Fibroblast of upper back skin (primary cell): ENCODE measurements at regions not wholly inside any gene's neighbourhood (a gene's known extent, or its start where the extent isn't known, plus 50 kb on each side); places are given as distances from the start of the nearest gene placed in this dataset.
"Not testable (repeated sequence)": the region's sequence is repeated elsewhere in the genome, so short reads cannot be mapped to it uniquely, and the experiment has no call there.

Source experiments
- DNase-seq: peaks from one replicate; pipeline ENCODE4 v3.0.0-alpha.2; 2013

DNA sequence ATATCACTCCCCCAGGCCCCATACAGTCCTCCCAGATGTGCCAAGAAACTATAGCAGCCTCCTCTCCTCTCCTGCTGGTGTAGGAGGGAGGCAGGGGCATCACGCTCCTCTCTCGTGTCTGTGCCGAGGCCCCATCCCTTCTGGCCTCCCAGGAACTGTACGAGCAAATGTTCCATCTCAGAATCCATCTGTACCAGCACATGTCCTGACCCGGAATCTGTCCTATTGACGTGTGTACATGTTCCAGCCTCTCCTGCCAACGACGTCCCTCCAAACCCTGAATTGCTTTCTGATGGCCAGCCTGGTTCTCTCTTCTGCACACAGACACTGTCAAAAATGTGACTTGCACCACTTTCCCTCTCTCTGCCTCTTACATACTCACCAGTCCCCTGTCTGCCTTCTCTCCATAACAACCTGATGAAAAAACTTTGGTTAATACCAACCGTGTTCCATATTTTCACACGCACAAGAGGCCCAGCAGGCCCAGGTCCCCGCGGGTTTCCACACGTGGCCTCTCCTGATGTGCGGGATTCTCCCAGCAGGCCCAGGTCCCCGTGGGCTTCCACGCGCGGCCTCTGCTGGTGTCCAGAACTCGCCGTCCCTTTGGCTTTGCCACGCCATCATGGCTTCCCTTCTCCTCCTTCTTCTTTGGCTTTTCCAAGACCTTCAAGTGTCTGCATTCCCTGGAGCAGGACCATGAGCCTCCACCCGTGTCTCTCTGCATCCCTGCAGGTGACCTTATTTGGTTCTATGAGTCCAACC is 125.2 kb upstream of the THBS2 start:
- no peak for DNase-seq

DNA sequence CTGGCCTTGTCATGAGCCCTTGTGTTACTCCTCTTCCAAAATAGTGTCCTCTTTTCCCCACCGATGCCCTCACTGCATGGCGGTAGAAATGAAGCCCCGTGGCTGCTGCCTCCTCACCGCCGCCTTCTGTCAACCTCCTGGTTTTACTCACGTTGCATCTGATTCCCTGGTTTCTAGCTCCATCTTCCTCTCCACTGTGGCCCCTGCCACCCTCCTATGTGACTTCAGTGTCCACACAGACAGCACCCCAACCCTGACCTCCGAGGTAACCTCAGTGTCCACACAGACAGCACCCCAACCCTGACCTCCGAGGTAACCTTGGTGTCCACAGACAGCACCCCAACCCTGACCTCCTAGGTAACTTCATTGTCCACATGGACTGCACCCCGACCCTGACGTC is 122.8 kb upstream of the THBS2 start:
- DNase-seq = no peak

DNA sequence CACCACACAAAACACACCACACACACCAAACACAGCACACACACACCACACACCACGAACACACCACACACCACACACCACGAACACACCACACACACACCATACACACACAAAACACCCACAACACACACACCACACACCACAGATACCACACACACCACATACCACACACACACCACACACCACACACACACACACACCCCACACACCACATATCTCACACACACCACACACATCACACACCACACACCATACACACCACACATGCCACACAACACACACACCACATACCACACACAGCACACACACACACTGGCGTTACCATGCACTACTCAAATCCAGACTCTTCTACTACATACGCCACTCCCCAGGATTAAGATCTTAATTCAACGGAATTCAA is 118.9 kb upstream of the THBS2 start:
- no peak for DNase-seq

DNA sequence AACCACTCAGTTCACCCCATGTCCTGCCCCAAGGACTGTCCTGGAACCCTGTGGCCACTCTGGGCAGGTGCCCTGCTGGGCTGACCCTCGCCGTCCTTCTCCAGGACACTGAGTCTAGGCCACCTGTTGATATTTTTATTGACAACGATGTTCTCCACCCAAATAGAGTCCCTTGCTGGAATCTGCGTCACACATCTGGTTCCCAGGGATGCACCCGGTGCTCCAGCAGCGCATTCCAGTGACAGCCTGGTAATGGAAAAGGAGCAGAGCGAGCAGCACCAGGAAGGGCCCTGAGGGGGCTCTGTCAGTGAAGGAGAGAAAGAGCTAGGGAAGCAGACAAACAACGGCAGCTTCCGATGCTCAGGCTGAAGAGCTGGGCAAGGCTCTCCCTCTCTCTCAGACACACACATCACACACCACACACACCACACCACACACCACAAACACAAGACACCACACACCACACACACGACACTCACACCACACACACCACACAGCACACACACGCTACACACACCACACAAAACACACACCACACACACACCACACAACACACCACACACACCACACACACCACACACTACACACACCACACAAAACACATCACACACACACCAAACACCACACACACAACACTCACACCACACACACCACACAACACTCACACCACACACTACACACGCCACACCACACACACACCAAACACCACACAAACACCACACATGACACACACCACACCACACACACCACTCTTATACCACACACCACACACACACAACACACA is 117.9 kb upstream of the THBS2 start:
- DNase-seq = peak; percentile 58

DNA sequence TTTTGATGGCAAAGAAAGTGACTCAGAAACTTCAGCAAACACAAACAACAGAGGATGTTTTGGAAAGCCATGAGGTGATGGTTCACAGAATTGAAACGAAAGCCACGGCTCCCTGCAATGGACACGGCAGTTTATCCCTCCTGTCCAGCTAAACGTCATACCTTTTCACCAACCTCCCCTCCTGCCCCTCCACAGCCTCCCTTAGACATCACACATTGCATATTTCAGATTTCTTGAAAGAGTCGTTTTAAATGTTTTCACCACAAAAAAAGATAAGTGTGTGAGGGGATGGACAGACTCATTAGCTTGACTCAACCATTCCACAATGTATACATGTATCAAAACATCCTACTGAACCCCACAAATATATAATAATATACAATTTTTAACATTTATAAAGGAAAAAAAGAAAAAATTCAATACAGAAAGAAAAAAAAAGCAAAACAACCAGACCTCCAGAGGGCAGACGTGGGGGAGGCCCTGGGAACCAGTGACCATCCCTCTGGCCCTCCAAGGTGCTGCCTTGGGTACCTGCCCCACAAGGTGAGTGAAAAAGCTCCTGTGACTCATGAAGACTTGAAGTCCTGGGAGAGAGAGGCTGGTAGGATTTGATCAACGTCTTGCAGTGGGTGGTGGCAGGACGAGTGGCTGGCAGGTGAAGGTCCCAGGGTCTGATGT is 117.2 kb upstream of the THBS2 start:
- DNase-seq = no peak

DNA sequence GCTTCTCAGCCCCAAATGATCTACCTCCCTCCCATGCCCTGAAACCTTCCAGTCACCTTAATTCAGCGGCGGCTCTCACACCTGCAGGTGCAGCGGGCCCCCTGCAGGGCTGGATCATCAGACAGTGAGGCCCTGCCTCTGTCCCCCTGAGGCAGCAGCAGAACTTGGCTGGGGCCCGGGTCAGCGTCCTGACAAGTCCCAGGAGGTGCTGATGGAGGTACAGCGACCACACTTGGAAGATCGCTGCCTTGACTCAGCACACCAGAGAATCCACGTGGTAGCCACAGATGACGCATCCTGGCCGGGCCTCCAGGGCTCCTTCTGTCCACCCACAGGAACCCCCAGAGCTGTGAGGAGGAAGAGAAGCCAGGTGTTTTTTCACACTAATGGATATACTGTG is 116.4 kb upstream of the THBS2 start:
- peak; percentile 56 for DNase-seq

DNA sequence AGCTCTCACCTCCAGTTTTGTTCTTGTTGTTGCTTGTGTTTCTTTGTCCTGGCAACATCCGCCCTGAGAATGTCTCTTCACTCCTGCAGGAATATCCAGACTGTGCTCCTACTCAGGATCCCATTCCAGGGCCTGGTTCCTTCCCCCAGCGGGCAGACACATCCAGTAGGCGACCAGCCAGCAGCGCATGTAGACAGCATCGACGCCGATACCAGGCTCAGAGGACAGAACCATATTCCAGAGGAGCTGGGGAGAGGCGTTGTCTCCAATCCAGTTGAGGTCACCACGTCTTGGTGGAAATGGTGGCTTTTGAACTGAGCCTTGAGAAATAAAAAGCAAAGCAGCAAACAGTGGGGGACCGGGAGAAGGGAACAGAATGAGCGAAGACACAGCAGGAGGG is 114.6 kb upstream of the THBS2 start:
- DNase-seq = no peak

DNA sequence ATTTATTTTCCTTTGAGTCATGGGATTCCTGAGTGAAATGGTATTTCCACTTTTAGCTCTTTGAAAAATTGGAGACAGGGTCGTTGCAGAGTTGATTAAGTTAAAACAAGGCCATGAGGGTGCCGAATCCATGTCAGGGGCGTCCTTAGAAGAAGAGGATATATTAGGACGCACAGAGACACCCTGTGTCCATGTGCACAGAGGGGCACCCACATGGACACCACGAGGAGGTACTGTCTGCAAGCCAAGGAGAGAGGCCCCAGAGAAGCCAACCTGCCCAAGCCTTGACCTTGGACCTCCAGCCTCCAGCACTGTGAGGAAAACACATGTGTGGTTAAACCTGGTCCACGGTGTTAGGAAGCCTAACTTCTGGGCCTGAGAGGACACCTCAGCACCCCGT is 113.9 kb upstream of the THBS2 start:
- no peak for DNase-seq

DNA sequence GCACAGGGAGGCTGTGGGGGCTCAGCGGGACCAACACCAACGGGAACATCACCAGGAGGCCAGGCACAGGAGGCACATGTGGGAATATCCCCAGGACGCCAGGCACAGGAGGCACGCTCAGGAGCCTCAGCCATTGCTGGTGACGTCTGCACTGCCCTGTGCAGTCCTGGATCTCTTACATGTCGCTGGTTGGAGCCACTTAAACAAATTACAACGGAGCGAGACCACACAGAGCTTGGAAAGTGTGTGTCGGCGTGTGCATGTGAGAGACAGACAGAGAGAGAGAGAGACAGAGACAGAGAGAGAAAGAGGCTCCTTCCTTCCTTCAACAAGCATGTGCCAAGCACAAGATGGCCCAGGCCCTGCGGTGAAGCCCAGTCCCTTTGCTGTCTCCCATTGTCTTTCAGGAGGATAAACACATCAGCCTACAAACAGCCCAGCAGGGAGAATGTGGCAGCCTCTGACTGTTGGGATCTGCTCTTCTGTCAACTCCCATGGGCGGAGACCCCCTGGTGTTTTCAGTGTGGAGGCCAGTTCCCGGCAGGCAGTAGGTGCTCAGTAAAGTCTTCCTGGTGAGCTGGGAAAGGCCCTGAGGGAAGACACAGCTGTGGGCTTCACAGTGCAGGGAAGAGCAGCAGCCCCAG is 112.7 kb upstream of the THBS2 start:
- no peak for DNase-seq

DNA sequence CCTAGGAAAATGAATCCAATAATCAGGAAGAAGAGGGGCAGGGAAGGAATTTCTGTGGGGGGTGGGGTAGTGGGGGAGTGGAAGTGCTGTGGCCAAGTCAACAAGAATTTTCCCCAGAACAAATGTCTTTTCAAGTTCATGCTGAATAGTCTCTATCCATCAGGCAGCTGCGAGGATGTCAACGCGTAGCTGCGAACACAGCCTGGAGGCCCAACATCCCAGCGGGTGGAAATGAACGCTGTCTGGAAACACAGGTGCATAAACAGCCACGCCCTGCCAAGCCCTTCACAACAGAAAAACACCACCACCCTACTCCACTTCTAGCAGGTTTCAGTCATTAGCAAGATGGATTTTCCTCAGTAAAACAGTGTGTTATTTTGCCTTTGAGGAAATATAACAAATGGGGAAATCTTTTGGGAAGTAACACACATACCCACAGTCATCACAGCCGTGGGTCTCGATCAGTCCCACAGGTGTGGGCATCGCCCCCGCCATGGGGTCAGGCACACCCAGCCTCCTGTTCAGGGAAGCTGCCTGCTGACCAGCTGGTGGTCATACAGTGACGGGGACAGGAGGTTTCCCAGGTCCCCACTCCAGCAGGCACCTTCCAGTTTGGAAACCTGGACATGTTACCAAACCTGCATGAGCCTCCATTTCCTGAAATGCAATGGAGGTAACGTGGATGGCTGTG is 112.1 kb upstream of the THBS2 start:
- no peak for DNase-seq

DNA sequence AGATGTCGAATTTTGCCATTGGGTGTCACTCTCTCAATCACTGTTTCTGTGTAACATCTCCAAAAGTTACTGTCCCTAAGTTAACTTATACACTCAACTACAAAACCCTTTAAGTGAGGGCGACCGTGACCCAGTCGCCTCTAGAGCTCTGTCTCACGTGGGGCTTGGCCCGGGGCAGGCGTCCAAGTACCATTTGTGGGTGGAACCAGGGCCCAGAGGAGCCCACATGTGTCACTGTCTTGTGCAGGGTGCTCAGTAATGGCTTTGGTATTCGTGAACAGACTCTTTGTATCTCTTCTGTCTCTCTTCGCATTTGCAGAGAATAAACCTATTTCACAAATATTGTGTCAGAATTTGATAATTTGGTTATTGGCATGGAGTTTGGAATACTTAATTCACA is 109.9 kb upstream of the THBS2 start:
- DNase-seq = peak; percentile 26

DNA sequence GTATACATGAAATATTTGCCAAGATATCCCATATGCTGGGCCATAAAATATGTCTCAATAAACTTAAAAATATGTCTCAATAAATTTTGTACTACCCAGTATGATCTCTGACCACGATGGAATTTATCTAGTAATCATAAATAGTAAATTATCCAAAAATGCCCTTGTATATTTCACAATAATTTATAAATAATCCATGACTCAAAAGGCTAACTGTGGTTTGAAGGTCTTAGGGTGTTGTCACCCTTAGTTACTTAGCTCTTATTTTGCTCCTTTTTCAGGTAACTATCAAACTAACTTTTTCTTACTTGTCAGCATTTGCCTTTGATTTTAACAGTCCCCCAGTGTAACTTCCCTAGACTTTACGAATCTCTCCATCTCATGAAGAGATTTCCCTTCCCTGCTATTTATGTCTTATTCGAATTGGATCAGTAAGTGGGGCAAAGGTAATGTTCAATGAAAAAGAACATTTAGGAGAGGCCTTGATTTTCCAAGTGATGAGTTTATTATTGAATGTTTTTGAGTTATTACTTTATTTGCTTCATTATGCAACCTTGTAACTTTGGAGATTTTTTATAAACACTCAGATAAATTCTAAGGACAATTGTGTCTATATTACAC is 109.0 kb upstream of the THBS2 start:
- DNase-seq = peak; percentile 9

DNA sequence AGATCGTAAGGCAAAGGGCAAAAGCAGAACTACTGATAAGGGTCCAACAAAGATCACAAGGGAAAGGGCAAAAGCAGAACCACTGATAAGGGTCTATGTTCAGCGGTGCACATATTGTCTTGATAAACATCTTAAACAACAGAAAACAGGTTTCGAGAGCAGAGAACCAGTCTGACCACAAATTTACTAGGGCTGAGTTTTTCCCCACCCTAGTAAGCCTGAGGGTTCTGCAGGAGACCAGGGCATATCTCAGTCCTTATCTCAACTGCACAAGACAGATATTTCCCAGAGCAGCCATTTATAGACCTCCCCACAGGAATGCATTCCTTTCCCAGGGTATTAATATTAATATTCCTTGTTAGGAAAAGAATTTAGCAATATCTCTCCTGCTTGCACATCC is 101.4 kb upstream of the THBS2 start:
- DNase-seq = not testable (repeated sequence)

DNA sequence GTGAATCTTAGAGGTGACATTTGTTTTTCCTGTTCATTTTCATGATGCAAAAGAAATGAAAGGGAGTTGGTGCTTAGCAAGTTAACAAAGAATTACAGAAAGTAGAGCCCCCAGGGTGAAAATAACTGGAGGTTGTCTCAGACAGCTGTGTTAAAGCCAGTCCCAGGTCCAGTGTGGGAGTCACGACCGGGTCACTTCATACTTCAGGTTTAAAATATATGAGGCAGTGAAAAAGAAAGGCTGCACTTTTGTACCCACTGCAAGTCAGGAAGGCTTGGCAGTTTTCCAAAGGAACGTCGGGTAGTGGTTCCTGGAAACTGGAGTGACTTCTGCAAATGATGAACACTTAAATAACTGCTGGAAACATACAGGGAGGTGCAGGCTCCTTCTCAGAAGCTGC is 91.5 kb upstream of the THBS2 start:
- DNase-seq = no peak

DNA sequence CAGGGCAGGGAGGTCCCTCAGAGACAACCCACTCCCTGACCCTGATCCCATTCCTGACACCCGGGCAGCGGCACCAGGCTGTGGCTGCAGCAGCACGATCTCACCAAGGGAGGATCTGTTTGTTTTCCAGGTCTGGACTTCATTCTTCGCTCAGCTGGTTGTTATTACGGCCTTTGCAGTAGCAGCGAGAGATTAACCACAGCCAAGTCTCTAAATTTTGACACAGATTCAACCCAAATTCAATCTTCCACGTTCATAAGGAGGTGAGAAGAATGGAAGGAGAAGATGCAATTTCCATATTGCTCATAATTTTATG is 91.1 kb upstream of the THBS2 start:
- DNase-seq = peak; percentile 49

DNA sequence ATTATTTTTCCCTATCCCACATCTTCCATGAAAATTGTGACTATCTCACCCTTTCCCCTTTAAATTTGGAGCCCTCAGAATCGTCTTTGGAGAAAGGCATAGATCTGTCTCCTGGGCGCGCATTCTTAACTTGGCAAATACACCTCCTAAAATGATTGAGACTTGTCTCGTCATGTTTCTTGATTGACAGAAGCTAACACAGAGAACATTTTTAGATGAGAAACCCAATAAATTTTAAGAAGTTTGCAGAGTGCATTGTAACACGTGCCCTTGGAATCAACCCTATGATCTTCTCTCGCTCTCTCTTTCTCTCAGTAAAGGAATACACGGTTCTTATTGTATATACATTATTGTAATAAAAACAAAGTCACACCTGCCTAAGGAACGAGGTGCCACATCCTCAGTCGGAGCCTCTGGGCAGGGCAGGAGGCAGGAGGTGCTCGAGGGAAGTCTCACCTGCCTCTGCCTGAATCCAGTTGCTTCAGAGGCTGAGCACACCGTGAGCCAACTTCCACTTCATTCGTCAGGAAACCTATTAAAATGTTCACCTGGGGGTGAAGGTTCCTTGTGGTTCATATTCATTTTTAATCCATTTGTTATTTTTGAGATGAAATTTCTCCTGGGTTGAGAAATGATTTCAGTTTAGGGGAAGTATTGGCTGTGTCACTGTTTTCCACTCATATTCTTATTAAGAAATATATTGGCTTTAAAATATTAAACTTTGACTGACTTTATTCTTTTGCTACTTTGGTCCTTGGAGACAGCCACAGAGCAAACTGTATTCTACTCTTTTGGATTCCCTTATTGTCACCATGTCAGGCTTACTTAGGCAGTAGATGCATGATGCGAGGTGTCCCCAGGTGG is 90.5 kb upstream of the THBS2 start:
- no peak for DNase-seq

DNA sequence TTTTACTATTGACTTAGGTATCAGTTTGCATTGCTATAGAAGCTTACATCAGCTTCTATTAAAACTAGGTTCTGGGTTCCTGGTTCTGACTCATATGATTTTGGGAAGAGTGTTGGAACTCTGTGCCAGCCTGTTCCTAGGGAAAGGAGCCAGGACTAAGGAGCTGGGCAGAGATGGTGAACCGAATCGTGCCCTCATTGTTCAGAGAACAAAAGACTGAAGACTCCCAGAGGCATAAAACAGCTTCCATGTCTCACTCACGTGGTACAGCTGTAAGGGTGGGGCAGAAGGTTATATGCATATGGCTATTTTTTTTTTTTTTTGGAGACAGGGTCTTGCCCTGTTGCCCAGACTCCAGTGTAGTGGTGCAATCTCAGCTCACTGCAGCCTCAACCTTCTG is 89.1 kb upstream of the THBS2 start:
- DNase-seq = no peak

DNA sequence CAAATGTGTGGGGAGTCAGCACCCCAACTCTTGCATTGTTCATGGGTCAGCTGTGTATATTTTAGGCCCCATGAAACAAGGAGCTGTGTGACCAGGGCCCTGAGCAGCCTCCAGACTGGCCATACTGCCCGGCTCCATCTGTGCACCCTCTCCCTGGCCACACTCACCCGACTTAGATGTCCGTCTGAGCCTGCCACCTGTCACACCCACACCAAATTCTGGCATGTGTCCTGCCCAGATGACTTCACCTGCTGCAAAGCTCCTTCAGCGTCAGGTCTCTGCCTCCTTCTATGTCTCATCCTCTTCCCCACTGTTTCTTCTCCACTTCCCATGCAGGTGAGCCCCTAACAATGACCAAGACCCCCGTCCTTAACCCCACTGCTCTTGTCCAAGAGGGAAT is 88.1 kb upstream of the THBS2 start:
- no peak for DNase-seq

DNA sequence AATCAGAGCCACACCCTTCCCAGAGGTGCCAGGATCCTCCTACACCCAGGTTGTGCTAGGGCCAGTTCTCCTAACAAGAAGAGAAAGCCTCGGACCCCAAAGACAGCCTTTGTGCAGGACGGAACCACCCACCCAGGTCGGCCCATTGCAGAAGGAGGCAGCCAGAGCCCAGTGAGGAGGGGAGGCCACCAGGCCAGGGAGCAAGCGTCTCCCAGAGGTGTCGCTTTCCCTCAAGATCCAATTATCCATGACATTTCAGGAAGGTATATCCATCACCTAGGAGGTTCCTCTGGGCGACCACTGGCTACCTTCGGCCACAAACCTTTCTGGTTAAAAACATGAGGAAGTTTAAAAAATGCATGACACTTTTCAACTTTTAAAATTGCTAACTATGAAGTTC is 87.4 kb upstream of the THBS2 start:
- DNase-seq = no peak

DNA sequence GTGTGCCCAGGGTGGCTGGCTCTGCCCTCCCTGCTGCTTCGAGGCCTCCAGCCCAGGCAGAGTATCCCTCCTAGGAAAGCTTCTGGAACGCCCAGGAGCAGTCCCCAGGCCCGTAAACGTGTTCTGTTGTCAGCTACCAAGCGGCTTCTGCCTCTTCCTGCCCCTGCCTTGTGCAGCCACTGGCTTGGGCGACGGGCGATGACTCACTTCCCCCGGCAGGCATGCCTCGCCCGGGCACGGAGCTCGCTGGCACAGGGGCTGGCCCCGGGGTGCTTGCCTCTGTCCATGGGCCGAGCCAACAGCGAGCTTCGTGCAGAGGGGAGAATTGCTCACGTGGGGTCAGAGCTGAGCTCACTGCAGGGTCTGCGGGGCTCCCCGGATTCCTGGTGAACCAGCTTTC is 86.7 kb upstream of the THBS2 start:
- DNase-seq = no peak

DNA sequence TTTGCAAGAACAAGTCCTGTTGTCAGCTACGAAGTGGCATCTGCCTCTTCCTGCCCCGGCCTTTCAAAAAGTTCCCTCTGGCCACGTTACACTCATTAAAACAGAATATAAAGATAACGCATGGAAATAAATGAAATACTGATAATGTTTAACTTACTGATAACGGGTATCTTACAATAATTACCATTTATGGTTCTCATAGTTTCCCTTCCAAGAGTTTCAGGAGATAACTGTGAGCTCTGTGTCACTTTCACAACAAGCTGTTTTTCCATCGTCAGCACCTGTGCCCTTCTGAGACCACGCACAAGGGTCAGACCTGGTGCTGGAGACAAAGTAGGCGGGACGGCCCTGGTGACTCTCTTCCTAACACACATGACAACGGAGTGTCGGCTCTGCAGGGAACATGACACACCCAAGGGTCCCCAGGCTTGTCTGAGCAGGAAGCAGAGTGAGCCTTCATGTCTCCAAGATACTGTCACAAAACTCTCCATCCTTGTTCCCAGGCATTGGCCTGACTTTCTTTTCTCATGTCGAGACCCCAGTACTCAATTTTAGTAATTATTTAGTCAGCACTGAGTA is 86.2 kb upstream of the THBS2 start:
- DNase-seq = no peak
